DLD1 (cell line): ENCODE measurements at regions not wholly inside any gene's neighbourhood (a gene's known extent, or its start where the extent isn't known, plus 50 kb on each side); places are given as distances from the start of the nearest gene placed in this dataset.
"Not testable (repeated sequence)": the region's sequence is repeated elsewhere in the genome, so short reads cannot be mapped to it uniquely, and the experiment has no call there.

ENCODE experiments used
- in situ Hi-C: cut with HindIII; loops from 2 replicates; pipeline ENCODE4 v1.10.0; 2017; ENCODE audit warnings: low sequenced_read_pairs

DNA sequence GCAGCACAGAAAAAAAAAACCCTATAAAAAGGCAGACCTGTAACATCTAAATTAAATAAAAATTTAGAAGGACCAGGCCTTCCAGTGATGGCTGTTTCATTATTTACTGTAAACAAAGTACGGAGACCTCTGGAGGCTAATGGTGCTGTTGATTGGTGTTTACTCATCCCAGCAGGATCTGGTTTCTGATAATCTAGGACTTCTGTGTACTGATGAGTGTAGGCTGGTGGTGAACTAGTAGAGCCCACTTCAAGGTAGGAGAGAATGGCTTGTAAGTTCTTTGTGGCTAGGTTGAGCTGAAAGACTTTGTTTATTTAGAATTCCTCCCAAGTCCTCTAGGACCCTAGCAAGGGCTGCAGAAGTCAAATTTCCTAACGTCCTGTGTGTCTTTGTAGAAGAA is 398.1 kb upstream of the PITX2 start:
- in situ Hi-C loops = no loop called here

GRCh38 chr4:111022758-111023157 is 399.9 kb upstream of the PITX2 start:
- in situ Hi-C loops = no loop called here

DNA sequence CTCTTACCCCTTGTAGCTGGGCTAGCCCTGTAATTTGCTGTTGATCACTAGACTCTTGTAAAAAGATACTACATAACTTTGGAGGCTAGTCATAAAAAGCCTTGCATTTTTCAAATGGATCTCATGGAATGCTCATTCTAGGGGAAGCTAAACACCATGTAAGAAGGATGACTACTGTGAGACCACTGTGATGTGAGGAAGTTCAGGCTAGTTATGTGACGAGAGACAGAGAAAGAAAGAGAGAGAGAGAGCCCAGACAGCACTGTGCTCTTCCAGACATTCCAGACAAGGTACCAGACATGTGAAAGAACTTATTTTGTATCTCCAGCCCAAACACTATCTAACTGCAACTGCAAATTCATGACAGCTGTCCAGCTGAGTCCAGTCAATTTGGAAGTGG is 404.6 kb upstream of the PITX2 start:
- in situ Hi-C loops = no loop called here

GRCh38 chr4:111028795-111029194 is 405.9 kb upstream of the PITX2 start:
- in situ Hi-C loops = no loop called here

DNA sequence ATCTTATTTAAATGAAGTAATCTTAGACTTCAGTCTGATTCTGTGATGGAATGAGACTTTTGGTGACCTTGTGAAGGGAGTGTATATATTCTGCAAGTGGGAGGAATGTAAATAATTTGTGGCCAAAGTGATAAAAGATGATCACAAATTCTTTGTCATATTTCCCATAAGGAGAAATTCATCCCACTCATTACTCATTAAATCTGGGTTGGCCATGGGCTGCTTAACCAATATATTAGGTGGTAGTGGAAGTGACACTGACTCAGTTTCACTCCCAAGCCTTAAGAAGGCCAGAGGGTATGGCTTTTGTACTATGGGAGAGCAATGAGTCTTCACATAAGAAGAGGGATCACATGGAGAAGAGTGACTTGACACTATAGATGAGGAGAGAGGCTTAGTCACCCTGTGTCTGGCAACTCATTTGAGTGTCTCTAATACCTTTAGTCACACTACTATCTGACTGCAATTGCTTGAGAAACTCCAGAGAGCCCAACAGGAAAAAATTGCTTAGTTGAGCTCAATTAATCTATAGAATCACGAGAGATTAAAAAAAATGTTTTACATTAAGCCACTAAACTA is 408.2 kb upstream of the PITX2 start:
- in situ Hi-C loops = no loop called here

GRCh38 chr4:111031596-111031995 is 408.7 kb upstream of the PITX2 start:
- in situ Hi-C loops = no loop called here

DNA sequence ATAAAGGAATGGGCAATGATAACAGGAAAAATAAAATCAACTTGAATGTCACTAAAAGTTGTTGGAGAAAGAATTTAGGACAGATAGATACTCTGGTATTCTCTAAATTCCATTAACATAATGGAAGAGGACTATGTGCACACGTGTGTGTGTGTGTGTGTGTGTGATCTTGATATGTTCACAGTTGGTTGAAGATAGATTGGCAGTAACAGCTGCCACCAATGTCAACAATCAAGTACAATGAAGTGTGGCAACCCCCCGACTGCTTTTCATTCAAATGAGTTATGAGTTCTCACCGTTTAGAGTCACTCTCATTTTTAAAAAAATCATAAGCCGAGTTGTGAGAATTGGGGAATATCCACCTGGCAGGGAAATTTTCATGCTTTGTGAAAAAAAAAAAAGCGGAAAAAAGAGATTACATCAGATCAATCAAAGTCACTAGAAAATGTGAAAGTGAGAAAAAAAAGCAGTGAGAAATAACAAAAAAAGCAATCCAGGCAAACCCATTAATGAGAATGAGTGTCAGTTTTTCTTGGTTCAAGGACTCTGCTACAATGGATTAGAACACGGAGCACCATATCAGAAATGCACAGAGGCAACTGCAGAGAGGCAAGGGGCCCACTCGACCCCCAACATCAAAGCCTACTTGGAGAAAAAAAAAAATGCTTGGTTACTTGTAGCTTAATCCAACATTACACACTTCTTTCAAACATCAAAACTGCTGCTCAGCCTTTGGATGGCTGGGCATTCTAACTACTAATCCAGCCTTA is 414.9 kb upstream of the PITX2 start:
- in situ Hi-C loops = no loop called here

DNA sequence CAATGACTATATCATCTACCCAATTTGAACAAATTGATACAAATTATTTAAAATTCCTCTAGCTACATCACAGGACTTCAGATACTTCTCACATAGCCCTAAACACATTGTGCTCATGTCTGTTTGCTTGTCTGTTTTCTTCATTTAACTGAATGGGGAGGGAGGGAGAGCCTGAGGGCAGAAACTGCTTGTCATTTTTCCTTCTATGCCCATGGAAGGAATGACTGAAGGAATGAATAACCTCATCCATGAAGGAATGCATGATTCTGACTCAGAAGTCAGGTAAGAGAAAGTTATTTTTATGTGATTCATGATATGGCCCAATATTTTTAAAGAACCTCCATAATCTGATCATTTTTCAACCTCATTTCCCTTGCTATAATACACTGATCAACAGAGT is 418.0 kb upstream of the PITX2 start:
- in situ Hi-C loops = no loop called here

- in situ Hi-C loops = no loop called here
Measured at GRCh38 chr4:111043286-111043685, 420.4 kb upstream of the PITX2 start.

- in situ Hi-C loops = no loop called here
Measured at GRCh38 chr4:111045992-111046391, 423.1 kb upstream of the PITX2 start.

DNA sequence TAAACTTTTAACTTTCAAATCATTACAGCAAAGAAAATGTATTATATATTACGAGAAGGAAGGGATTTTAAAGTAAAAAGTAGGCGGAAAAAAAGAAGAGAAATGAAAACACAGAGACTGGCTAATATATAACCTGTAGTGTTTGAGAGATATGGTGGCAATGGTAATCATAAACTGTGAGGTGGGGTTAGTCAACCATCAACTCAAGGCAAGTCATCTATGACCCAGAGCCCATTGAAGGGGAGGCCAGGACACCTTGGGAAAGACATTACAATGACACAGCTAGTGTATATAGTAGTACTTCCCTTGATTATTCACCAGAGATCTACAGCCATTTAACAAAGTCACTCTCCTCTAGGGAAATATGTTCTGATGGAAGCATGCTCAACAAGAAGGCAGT is 423.9 kb upstream of the PITX2 start:
- in situ Hi-C loops = no loop called here

DNA sequence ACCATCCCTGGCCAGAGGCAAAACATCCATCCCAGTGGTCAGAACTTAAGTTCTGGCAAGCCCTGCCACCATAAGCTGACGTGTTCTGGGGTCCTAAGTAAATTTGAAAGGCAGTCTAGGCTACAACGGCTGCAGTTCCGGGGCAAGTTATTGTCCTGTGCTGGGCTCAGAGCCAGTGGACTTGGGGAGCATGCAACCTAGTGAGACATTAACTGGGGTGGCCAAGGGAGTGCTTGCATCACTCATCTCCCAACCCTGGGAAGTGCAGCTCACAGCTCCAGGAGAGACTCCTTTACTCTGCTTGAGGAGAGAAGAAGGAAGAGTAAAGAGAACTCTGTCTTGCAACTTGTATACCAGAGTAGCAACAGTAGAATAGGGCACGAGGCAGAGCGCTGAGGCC is 425.4 kb upstream of the PITX2 start:
- in situ Hi-C loops = no loop called here

DNA sequence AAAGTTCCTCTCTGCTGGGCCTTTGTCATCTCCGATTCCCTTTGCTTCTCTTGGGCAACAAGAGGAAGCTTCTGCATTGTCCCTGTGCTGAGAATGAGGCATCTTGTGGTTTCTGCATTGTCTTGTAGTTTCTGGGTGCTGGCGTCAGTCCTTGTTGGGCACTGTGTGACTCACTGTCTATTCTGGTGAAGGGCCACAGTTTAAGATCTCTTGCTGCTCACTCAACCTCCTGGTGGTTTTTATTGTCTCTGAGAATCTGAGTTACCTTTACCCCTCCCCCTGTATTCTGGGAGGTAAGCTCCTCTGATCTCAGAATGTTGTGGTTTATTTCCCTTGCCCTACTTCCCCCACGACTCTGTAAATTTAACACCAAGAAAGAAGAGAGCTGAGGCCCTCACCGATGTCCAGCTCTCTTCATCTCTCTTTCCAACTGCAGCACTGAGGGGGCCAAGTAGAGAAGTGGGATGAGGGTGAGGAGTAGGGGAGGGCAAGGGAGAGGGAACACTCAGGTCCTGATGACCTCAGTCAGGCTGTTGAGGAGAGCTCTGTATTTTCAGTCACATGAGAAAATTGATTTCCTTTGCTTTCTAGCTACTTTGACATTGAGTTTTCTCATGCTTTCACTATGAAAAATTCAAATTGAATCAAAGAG is 441.6 kb upstream of the PITX2 start:
- in situ Hi-C loops = no loop called here

- in situ Hi-C loops = no loop called here
Measured at GRCh38 chr4:111066001-111066400, 443.1 kb upstream of the PITX2 start.

DNA sequence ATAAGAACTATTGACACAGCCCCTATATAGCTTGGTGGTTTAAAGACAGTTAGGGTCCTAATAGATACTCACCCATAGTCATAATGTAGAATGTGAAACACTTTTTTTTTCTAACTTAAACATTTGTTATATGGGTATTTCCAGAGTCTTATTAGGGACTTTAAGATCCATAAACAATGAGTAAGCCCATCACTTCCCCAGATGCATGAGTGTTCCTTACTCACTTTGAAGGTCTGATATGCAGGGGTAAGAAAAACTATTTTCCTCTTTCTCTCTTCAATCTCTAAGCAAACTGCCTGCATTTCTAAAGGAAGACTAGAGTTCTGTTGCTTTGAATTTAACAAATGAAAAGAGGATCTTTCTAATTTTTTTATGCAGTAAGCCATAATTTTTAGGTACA is 443.6 kb upstream of the PITX2 start:
- in situ Hi-C loops = no loop called here

GRCh38 chr4:111066887-111067286 is 444.0 kb upstream of the PITX2 start:
- in situ Hi-C loops = no loop called here

DNA sequence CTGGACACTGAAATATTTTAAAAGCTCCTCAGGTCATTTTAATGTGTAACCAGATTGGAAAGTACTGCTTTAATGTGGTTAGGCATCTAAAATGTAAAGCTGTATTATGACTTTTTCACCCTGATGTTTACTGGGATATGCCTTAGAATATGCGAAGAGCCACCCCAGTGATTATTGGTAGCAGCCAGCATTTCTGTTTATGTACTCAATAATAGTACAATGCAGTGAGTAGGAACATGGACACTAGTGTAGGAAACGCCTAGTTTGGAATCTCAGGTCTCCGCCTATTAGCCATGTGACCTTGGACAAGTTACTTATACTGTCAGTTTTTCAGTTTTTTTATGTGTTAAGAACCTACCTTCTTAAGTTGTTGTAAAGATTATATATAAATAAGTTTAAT is 446.0 kb upstream of the PITX2 start:
- in situ Hi-C loops = no loop called here

DNA sequence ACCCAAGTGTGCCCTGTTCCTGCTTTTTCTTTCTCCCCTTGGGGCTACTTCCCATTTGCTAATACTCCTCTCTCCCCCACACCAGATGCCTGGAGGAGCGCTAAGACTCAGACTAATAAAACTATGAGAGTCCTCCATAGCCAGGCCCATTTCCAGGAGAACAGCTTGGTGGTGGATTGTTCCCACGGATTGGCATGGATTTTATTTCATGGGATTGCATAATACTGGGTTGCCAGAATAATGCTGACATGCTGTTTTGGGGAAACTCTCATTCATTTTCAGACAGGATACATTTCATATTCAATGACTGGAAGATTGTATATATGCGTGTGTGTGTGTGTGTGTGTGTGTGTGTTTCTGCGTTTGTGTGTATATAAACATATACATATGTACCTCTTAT is 447.5 kb upstream of the PITX2 start:
- in situ Hi-C loops = no loop called here

- in situ Hi-C loops = no loop called here
Measured at GRCh38 chr4:111074523-111075114, 451.7 kb upstream of the PITX2 start.

DNA sequence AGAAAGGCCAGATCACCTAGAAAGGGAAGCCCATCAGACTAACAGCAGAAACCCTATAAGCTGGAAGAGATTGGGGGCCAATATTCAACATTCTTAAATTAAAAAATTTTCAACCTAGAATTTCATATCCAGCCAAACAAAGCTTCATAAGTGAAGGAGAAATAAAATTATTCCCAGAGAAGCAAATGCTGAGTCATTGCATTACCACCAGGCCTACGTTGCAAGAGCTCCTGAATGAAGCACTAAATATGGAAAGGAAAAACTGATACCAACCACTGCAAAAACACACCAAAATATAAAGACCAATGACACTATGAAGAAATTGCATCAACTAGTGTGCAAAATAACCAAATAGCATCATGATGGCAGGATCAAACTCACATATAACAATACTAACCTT is 453.4 kb upstream of the PITX2 start:
- in situ Hi-C loops = not testable (repeated sequence)

- in situ Hi-C loops = no loop called here
Measured at GRCh38 chr4:111108153-111108552, 485.3 kb upstream of the PITX2 start.

GRCh38 chr4:111113591-111113990 is 490.7 kb upstream of the PITX2 start:
- in situ Hi-C loops = no loop called here
